ENCODE measurements at regions not wholly inside any gene's neighbourhood (a gene's known extent, or its start where the extent isn't known, plus 50 kb on each side); places are given as distances from the start of the nearest gene placed in this dataset.

DNA sequence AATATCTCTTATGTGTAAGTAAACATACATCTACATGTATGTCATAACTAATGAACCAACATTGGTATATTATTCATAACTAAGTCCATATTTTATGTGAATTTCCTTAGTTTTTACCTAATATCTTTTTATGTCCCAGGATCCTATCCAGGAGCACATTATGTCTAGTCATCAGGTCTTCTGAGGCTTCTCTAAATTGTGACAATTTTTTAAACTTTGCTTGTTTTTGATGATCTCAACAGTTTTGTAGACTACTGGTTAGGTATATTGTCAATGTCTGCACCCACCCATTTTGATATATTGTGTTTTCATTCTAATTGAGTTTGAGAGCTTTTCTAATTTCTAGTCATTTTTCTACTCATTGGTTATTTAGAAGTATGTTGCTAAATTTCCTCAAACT, 288.2 kb upstream of the DIO3 start:
- no peaks in the 10 kb centered on the region for H3K9me2 ChIP-seq (ENCODE audit: insufficient read depth)
- no peak overlapping the region for H2AFZ ChIP-seq (ENCODE audit: low read depth, low read length, poor library complexity, severe bottlenecking)
- H3K9me3 ChIP-seq (ENCODE audit: control insufficient read depth in 1 of 2, insufficient read depth in 1 of 2, low read depth in 1 of 2, low read length in 2 of 2), result no peaks in the 10 kb centered on the region
- DNase-seq (ENCODE audit: low read depth, low spot score) (no peak), ATAC-seq (no peak)
- POLR2A ChIA-PET, result no interaction called here
- RAD21 ChIA-PET (ENCODE audit: low non-redundant PET in 1 of 2, low total read pairs in 2 of 2, uncharacterized antibody in 2 of 2, unreplicated experiment in 2 of 2), result no interaction called here
- H3K9ac ChIP-seq (ENCODE audit: low read length), result no peak overlapping the region
- no peaks in the 10 kb centered on the region for H3K4me1 ChIP-seq (ENCODE audit: control insufficient read depth in 1 of 2, insufficient read depth in 2 of 2, low read length in 2 of 2)
- H3K27me3 ChIP-seq (ENCODE audit: insufficient read depth, low read length), result 0 out of 2 replicates have a peak, but pooled peaks cover 2% of the 10 kb centered on the region
- no peak for TF ChIP-seq SRF (IDR thresholded peaks at IDR 0.05; ENCODE audit: low read depth)
- TF ChIP-seq EGR1 (IDR thresholded peaks at IDR 0.05; ENCODE audit: low read depth), result no peak
- TF ChIP-seq, protein P1, sequence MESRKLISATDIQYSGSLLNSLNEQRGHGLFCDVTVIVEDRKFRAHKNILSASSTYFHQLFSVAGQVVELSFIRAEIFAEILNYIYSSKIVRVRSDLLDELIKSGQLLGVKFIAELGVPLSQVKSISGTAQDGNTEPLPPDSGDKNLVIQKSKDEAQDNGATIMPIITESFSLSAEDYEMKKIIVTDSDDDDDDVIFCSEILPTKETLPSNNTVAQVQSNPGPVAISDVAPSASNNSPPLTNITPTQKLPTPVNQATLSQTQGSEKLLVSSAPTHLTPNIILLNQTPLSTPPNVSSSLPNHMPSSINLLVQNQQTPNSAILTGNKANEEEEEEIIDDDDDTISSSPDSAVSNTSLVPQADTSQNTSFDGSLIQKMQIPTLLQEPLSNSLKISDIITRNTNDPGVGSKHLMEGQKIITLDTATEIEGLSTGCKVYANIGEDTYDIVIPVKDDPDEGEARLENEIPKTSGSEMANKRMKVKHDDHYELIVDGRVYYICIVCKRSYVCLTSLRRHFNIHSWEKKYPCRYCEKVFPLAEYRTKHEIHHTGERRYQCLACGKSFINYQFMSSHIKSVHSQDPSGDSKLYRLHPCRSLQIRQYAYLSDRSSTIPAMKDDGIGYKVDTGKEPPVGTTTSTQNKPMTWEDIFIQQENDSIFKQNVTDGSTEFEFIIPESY (IDR thresholded peaks at IDR 0.05; ENCODE audit: extremely low read depth, insufficient replicate concordance, low read length), result no peak
- TF ChIP-seq, protein P2, sequence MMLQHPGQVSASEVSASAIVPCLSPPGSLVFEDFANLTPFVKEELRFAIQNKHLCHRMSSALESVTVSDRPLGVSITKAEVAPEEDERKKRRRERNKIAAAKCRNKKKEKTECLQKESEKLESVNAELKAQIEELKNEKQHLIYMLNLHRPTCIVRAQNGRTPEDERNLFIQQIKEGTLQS (IDR thresholded peaks at IDR 0.05), result no peak
- no peak for TF ChIP-seq POLR2A (IDR thresholded peaks at IDR 0.05; ENCODE audit: borderline replicate concordance, extremely low read depth, insufficient read depth, insufficient read length)
- no peak for TF ChIP-seq POLR2AphosphoS5 (IDR thresholded peaks at IDR 0.05; ENCODE audit: low read depth, low read length)
- TF ChIP-seq SP1 (IDR thresholded peaks at IDR 0.05; ENCODE audit: low read depth), result no peak
- TF ChIP-seq CEBPB (IDR thresholded peaks at IDR 0.05; ENCODE audit: low read depth), result no peak
- TF ChIP-seq EZH2 (IDR thresholded peaks at IDR 0.05), result no peak
- TF ChIP-seq, protein P3, sequence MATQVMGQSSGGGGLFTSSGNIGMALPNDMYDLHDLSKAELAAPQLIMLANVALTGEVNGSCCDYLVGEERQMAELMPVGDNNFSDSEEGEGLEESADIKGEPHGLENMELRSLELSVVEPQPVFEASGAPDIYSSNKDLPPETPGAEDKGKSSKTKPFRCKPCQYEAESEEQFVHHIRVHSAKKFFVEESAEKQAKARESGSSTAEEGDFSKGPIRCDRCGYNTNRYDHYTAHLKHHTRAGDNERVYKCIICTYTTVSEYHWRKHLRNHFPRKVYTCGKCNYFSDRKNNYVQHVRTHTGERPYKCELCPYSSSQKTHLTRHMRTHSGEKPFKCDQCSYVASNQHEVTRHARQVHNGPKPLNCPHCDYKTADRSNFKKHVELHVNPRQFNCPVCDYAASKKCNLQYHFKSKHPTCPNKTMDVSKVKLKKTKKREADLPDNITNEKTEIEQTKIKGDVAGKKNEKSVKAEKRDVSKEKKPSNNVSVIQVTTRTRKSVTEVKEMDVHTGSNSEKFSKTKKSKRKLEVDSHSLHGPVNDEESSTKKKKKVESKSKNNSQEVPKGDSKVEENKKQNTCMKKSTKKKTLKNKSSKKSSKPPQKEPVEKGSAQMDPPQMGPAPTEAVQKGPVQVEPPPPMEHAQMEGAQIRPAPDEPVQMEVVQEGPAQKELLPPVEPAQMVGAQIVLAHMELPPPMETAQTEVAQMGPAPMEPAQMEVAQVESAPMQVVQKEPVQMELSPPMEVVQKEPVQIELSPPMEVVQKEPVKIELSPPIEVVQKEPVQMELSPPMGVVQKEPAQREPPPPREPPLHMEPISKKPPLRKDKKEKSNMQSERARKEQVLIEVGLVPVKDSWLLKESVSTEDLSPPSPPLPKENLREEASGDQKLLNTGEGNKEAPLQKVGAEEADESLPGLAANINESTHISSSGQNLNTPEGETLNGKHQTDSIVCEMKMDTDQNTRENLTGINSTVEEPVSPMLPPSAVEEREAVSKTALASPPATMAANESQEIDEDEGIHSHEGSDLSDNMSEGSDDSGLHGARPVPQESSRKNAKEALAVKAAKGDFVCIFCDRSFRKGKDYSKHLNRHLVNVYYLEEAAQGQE (IDR thresholded peaks at IDR 0.05; ENCODE audit: low read depth), result no peak
- no peak for TF ChIP-seq ZFX (IDR thresholded peaks at IDR 0.05)
- no peak for TF ChIP-seq TCF7L2 (IDR thresholded peaks at IDR 0.05; ENCODE audit: borderline replicate concordance, extremely low read depth, insufficient read depth, insufficient read length)
- TF ChIP-seq CBX3 (IDR thresholded peaks at IDR 0.05; ENCODE audit: low read depth), result no peak
- no peak for TF ChIP-seq RAD21 (IDR thresholded peaks at IDR 0.05; ENCODE audit: low read depth)
- no peak for TF ChIP-seq ELF1 (IDR thresholded peaks at IDR 0.05; ENCODE audit: borderline replicate concordance, low read depth)
- H4K20me1 ChIP-seq (ENCODE audit: insufficient read depth), result no peaks in the 10 kb centered on the region
- intact Hi-C loops (cut with micrococcal nuclease), result no loop called here
- no peaks in the 10 kb centered on the region for H3K36me3 ChIP-seq (ENCODE audit: control insufficient read depth in 1 of 2, insufficient read depth in 2 of 2, low read length in 2 of 2)
- H3K79me2 ChIP-seq (ENCODE audit: insufficient read depth, low read length), result no peaks in the 10 kb centered on the region
- H3K4me2 ChIP-seq (ENCODE audit: low read length), result no peak overlapping the region
- no peak overlapping the region for H3K4me3 ChIP-seq (replicated peaks in 1 of 2; ENCODE audit: low read depth in 1 of 2, low read length in 2 of 2)
- BruUV-seq (replicated peaks), result no TSS peak
- CTCF ChIA-PET, result no interaction called here
- H3K27ac ChIP-seq (ENCODE audit: low read depth, low read length), result no peak overlapping the region
